ENCODE measurements at regions not wholly inside any gene's neighbourhood (a gene's known extent, or its start where the extent isn't known, plus 50 kb on each side); places are given as distances from the start of the nearest gene placed in this dataset.

GRCh38 chr5:104785097-104785496, 1222.5 kb upstream of the NUDT12 start:
- ATAC-seq, result no peak
- H3K4me1 ChIP-seq, result no peaks in the 10 kb centered on the region
- no peaks in the 10 kb centered on the region for H3K9me3 ChIP-seq
- H3K27ac ChIP-seq, result no peak overlapping the region
- DNase-seq, result no peak
- H3K4me3 ChIP-seq, result no peak overlapping the region
- no peak for TF ChIP-seq POLR2A (IDR thresholded peaks at IDR 0.05)
- TF ChIP-seq, protein P1, sequence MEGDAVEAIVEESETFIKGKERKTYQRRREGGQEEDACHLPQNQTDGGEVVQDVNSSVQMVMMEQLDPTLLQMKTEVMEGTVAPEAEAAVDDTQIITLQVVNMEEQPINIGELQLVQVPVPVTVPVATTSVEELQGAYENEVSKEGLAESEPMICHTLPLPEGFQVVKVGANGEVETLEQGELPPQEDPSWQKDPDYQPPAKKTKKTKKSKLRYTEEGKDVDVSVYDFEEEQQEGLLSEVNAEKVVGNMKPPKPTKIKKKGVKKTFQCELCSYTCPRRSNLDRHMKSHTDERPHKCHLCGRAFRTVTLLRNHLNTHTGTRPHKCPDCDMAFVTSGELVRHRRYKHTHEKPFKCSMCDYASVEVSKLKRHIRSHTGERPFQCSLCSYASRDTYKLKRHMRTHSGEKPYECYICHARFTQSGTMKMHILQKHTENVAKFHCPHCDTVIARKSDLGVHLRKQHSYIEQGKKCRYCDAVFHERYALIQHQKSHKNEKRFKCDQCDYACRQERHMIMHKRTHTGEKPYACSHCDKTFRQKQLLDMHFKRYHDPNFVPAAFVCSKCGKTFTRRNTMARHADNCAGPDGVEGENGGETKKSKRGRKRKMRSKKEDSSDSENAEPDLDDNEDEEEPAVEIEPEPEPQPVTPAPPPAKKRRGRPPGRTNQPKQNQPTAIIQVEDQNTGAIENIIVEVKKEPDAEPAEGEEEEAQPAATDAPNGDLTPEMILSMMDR (IDR thresholded peaks at IDR 0.05), result no peak
- intact Hi-C loops (cut with DNase I), result no loop called here
- H3K27me3 ChIP-seq, result no peaks in the 10 kb centered on the region
- WGBS (ENCODE audit: insufficient coverage, low coverage, low lambda C conversion rate, missing lambda C conversion rate), result 73% methylated on average over 2 of the region's 2 CpGs
- H3K36me3 ChIP-seq, result no peaks in the 10 kb centered on the region

GRCh38 chr5:104774372-104774771, 1211.8 kb upstream of the NUDT12 start:
- Histone ChIP-seq H3K27me3 (no peaks in the 10 kb centered on the region), H3K27ac (no peak overlapping the region), H3K36me3 (no peaks in the 10 kb centered on the region), H3K9me3 (no peaks in the 10 kb centered on the region), H3K4me3 (no peak overlapping the region), H3K4me1 (no peaks in the 10 kb centered on the region)
- 56% methylated on average over 7 of the region's 8 CpGs for WGBS (ENCODE audit: insufficient coverage, low coverage, low lambda C conversion rate, missing lambda C conversion rate)
- no peak for DNase-seq
- no peak for TF ChIP-seq POLR2A (IDR thresholded peaks at IDR 0.05)
- TF ChIP-seq, protein P1 (IDR thresholded peaks at IDR 0.05), result no peak
- intact Hi-C loops (cut with DNase I), result no loop called here
- no peak for ATAC-seq

GRCh38 chr5:104764197-104764596, 1201.6 kb upstream of the NUDT12 start:
- intact Hi-C loops (cut with DNase I), result no loop called here

GRCh38 chr5:104763216-104763615, 1200.6 kb upstream of the NUDT12 start:
- no peak for DNase-seq
- intact Hi-C loops (cut with DNase I), result no loop called here
- H3K27me3 ChIP-seq, result no peaks in the 10 kb centered on the region
- TF ChIP-seq, protein P1 (IDR thresholded peaks at IDR 0.05), result no peak
- no peak for TF ChIP-seq POLR2A (IDR thresholded peaks at IDR 0.05)
- no peak overlapping the region for H3K4me3 ChIP-seq
- H3K9me3 ChIP-seq, result no peaks in the 10 kb centered on the region
- no peak overlapping the region for H3K27ac ChIP-seq
- no peaks in the 10 kb centered on the region for H3K36me3 ChIP-seq
- no peaks in the 10 kb centered on the region for H3K4me1 ChIP-seq
- WGBS (ENCODE audit: insufficient coverage, low coverage, low lambda C conversion rate, missing lambda C conversion rate), result 31% methylated on average over 1 of the region's 1 CpG
- no peak for ATAC-seq

More at GRCh38 chr5:104764197-104764596, 1201.6 kb upstream of the NUDT12 start:
- DNase-seq (no peak), ATAC-seq (no peak)
- H3K4me1 ChIP-seq, result no peaks in the 10 kb centered on the region
- no peaks in the 10 kb centered on the region for H3K9me3 ChIP-seq
- 63% methylated on average over 2 of the region's 2 CpGs for WGBS (ENCODE audit: insufficient coverage, low coverage, low lambda C conversion rate, missing lambda C conversion rate)
- H3K27me3 ChIP-seq, result no peaks in the 10 kb centered on the region
- H3K36me3 ChIP-seq, result no peaks in the 10 kb centered on the region
- TF ChIP-seq, protein P1 (IDR thresholded peaks at IDR 0.05), result no peak
- TF ChIP-seq POLR2A (IDR thresholded peaks at IDR 0.05), result no peak
- H3K27ac ChIP-seq, result no peak overlapping the region
- H3K4me3 ChIP-seq, result no peak overlapping the region

DNA sequence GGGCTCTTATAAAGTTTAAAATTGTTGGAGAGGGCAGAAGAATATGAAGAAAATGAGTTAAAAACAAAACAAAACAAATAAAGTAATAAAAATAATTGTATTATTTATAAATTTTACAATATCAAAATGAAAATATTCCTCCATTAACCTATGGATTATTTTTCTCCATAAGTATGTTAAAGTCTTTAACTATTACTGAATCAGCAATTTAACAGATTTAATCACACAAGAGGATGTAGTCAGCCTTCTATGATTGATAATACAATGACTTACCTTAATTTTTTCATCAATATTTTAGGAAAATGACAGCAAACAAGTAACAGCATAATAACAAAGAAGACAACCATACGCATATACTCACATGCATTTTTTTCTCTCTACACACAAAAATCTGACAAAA, 1195.3 kb upstream of the NUDT12 start:
- Histone ChIP-seq H3K27ac (no peak overlapping the region), H3K36me3 (no peaks in the 10 kb centered on the region), H3K27me3 (no peaks in the 10 kb centered on the region), H3K4me3 (no peak overlapping the region), H3K9me3 (no peaks in the 10 kb centered on the region), H3K4me1 (no peaks in the 10 kb centered on the region)
- no peak for TF ChIP-seq POLR2A (IDR thresholded peaks at IDR 0.05)
- 79% methylated on average over 1 of the region's 1 CpG for WGBS (ENCODE audit: insufficient coverage, low coverage, low lambda C conversion rate, missing lambda C conversion rate)
- intact Hi-C loops (cut with DNase I), result no loop called here
- no peak for ATAC-seq
- DNase-seq, result no peak

All from right lobe of liver (tissue), 6 donors.